ENCODE measurements at regions not wholly inside any gene's neighbourhood (a gene's known extent, or its start where the extent isn't known, plus 50 kb on each side); places are given as distances from the start of the nearest gene placed in this dataset.

DNA sequence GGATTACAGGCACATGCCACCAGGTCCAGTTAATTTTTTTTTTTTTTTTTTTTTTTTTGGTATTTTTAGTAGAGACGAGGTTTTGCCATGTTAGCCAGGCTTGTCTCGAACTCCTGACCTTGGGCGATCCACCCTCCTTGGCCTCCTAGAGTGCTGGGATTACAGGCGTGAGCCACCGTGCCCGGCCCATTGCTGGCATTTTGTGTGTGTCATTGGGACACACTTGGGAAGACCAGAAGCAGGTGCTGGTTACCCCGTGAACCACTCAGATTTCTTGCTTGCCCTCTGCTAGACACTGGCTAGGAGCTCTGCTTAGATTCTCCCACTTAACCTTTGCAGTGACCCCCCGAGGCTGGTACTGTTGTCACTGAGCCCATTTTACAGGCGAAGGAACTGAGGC, 229.3 kb downstream of the IRF8 start:
- WGBS, 5 donors = 84 to 87% (median 87%) methylated on average over 9 of the region's 9 CpGs
- TF ChIP-seq EP300 (IDR thresholded peaks at IDR 0.05) = no peak
- no peak for TF ChIP-seq POLR2AphosphoS5 (IDR thresholded peaks at IDR 0.05)
- TF ChIP-seq POLR2A (IDR thresholded peaks at IDR 0.05) = no peak
- TF ChIP-seq, protein P1, sequence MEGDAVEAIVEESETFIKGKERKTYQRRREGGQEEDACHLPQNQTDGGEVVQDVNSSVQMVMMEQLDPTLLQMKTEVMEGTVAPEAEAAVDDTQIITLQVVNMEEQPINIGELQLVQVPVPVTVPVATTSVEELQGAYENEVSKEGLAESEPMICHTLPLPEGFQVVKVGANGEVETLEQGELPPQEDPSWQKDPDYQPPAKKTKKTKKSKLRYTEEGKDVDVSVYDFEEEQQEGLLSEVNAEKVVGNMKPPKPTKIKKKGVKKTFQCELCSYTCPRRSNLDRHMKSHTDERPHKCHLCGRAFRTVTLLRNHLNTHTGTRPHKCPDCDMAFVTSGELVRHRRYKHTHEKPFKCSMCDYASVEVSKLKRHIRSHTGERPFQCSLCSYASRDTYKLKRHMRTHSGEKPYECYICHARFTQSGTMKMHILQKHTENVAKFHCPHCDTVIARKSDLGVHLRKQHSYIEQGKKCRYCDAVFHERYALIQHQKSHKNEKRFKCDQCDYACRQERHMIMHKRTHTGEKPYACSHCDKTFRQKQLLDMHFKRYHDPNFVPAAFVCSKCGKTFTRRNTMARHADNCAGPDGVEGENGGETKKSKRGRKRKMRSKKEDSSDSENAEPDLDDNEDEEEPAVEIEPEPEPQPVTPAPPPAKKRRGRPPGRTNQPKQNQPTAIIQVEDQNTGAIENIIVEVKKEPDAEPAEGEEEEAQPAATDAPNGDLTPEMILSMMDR (IDR thresholded peaks at IDR 0.05) = no peak
- no peak overlapping the region for H3K4me3 ChIP-seq
- peaks cover 0 to 7% (median 0%) of the 10 kb centered on the region in 3 donors for H3K27me3 ChIP-seq
- H3K4me1 ChIP-seq = no peaks in the 10 kb centered on the region
- no peaks in the 10 kb centered on the region for H3K9me3 ChIP-seq
- no peak overlapping the region for H3K27ac ChIP-seq
- no peaks in the 10 kb centered on the region for H3K36me3 ChIP-seq
- DNase-seq = no peak
- intact Hi-C loops (cut with DNase I; ENCODE audit: low total_unique reads) = no loop called here

DNA sequence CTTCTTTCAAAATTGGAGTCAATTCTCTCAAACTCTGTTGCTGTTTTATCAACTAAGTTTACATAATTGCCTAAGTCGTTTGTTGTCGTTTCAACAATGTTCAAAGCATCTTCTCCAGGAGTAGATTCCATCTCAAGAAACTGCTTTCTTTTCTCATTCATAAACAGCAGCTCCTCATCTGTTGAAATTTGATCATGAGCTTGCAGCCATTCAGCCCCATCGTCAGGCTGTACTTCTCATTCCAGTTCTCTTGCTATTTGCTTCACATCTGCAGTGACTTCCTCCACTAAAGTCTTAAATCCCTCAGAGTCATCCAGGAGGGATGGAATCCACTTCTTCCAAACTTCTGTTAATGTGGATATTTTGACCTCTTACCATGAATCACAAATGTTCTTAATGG, 230.6 kb downstream of the IRF8 start:
- 38 to 48% (median 44%) methylated on average over 3 of the region's 3 CpGs for WGBS, 5 donors
- Histone ChIP-seq H3K36me3 (no peaks in the 10 kb centered on the region), H3K27me3 (peaks cover 0 to 7% (median 0%) of the 10 kb centered on the region in 3 donors), H3K9me3 (no peaks in the 10 kb centered on the region), H3K4me3 (no peak overlapping the region), H3K27ac (no peak overlapping the region), H3K4me1 (no peaks in the 10 kb centered on the region)
- intact Hi-C loops (cut with DNase I; ENCODE audit: low total_unique reads) = no loop called here
- DNase-seq = no peak
- TF ChIP-seq, protein P1 (IDR thresholded peaks at IDR 0.05) = no peak

DNA sequence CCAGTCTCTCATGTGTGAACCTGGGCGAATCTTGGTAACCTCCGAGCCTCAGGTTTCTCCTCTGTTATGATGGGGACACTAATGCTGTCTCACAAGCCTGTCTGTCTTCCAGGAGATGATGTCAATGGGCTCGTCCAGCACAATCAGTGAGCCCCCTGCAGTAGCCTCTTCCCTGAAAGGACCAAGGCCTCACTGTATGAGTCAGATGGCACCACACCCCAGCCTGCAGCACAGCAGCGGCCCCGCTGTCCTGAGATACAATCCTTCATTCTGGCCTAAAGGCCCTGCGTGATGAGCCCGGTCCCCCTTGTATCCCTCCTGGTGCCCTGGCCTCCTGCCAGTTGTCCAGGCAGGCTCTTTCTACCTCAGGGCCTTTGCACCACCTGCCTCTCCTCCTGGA, 234.4 kb downstream of the IRF8 start:
- H3K27me3 ChIP-seq = no peaks in the 10 kb centered on the region

DNA sequence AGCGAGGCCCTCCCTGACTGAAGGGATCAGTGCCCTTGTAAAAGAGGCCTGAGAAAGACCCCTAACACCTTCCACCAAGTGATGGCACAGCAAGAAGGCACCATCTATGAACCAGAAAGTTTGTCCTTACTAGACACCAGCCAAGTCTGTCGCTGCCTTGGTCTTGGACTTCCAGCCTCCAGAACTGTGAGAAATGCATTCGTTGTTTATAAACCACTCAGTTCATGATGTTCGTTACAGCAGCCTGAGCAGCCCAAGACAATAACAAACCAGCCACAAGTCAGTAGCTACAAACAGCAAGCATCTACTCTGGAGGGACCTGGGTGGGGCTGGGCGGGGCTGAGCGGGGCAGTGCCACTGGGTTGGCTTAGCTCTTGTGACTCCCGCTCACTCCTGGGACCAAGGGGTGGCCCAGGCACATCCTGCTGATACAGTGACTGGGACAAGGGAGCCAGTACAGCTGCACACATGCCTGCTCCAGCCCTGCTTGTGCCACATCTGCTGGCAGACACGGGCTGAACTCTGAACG, 234.9 kb downstream of the IRF8 start:
- no peaks in the 10 kb centered on the region for H3K36me3 ChIP-seq
- H3K27me3 ChIP-seq = no peaks in the 10 kb centered on the region
- H3K4me3 ChIP-seq = no peak overlapping the region
- TF ChIP-seq POLR2AphosphoS5 (IDR thresholded peaks at IDR 0.05) (no peak), EP300 (IDR thresholded peaks at IDR 0.05) (no peak), POLR2A (IDR thresholded peaks at IDR 0.05) (no peak)
- TF ChIP-seq, protein P1 (IDR thresholded peaks at IDR 0.05) = no peak
- H3K27ac ChIP-seq = no peak overlapping the region
- intact Hi-C loops (cut with DNase I; ENCODE audit: low total_unique reads) = no loop called here
- H3K4me1 ChIP-seq = no peaks in the 10 kb centered on the region
- WGBS, 5 donors = 77 to 92% (median 82%) methylated on average over 8 to 9 of the region's 9 CpGs
- no peaks in the 10 kb centered on the region for H3K9me3 ChIP-seq
- no peak for DNase-seq

More for the DNA sequence above, 234.4 kb downstream of the IRF8 start:
- TF ChIP-seq EP300 (IDR thresholded peaks at IDR 0.05) (no peak), POLR2AphosphoS5 (IDR thresholded peaks at IDR 0.05) (no peak), POLR2A (IDR thresholded peaks at IDR 0.05) (no peak)
- TF ChIP-seq, protein P1 (IDR thresholded peaks at IDR 0.05) = no peak
- 83 to 100% (median 87%) methylated on average over 5 to 7 of the region's 7 CpGs for WGBS, 5 donors
- Histone ChIP-seq H3K9me3 (no peaks in the 10 kb centered on the region), H3K4me3 (no peak overlapping the region), H3K27ac (no peak overlapping the region), H3K4me1 (no peaks in the 10 kb centered on the region), H3K36me3 (no peaks in the 10 kb centered on the region)
- intact Hi-C loops (cut with DNase I; ENCODE audit: low total_unique reads) = no loop called here
- DNase-seq = no peak
